Left lung (tissue), 4 donors: ENCODE measurements at regions not wholly inside any gene's neighbourhood (a gene's known extent, or its start where the extent isn't known, plus 50 kb on each side); places are given as distances from the start of the nearest gene placed in this dataset.

Experiments
- ATAC-seq: fragments of 200-7000 bp; cut with Tn5 transposase; one replicate; pipeline ENCODE4 v1.9.1; 2020; ENCODE audit warnings: moderate library complexity
- DNase-seq, 4 donors: peaks; one replicate each; pipeline ENCODE4 v3.0.0-alpha.2; 2013 to 2020
- H3K27ac ChIP-seq, 2 donors: fragments of 200-600 bp; sonication (generic) in 1 of 2; one replicate each; pipeline versions ENCODE4 v1.5.0 to v1.8.0; 2020 to 2021
- H3K27me3 ChIP-seq, 2 donors: fragments of 200-600 bp; sonication (generic) in 1 of 2; one replicate each; pipeline versions ENCODE4 v1.5.0 to v1.8.0; 2020 to 2021
- H3K36me3 ChIP-seq, 2 donors: fragments of 200-600 bp; sonication (generic) in 1 of 2; one replicate each; pipeline versions ENCODE4 v1.5.0 to v1.8.0; 2020 to 2021
- H3K4me1 ChIP-seq, 2 donors: fragments of 200-600 bp; one replicate each; pipeline ENCODE4 v1.8.0; 2021
- H3K4me3 ChIP-seq, 2 donors: fragments of 200-600 bp; sonication (generic) in 1 of 2; one replicate each; pipeline versions ENCODE4 v1.5.0 to v1.8.0; 2020 to 2021; ENCODE audit warnings: mild to moderate bottlenecking in 1 of 2
- H3K9me3 ChIP-seq, 2 donors: fragments of 200-600 bp; sonication (generic) in 1 of 2; one replicate each; pipeline versions ENCODE4 v1.5.0 to v1.8.0; 2020 to 2021
- intact Hi-C, 2 donors: fragments of 100-400 bp; cut with DNase I; formaldehyde crosslinking; loops; one replicate each; pipeline versions ENCODE4 v1.11.2 to v1.14.2; 2022
- TF ChIP-seq, protein P1 (sequence below), 2 donors: fragments of 200-600 bp; sonication (generic) in 1 of 2; IDR thresholded peaks; one replicate each; pipeline versions ENCODE4 v1.5.0 to v1.8.0; 2021; ENCODE audit warnings: antibody characterized with exemption in 2 of 2
- donor health status: DM: no; HTN: yes; CAD: no.
- donor health status: DM: no; HTN: no; CAD: no.

DNA sequence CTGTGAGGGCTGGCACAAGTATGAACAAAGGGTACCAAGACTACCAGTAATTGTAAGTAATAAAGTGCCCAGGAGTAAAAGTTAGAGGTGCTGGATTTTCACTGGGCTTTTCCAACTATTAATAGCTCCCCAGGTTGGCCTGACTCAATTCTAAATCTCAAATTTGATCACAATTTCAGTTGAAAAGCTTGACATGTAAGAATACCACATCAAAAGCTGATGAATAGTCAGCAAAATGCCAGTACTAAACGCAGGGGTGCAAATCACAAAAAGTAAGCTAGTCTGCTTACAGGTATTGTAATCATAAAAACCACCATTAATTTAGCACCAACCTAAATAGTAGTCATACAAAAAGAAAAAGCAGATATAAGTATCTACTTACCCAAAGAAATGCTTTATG lies 917.5 kb downstream of the NLGN4Y start:
- intact Hi-C loops: no loop called here
- Histone ChIP-seq H3K27ac (no peak overlapping the region), H3K27me3 (no peaks in the 10 kb centered on the region), H3K9me3 (no peaks in the 10 kb centered on the region), H3K4me3 (no peak overlapping the region), H3K36me3 (no peaks in the 10 kb centered on the region), H3K4me1 (no peaks in the 10 kb centered on the region)
- TF ChIP-seq, protein P1, sequence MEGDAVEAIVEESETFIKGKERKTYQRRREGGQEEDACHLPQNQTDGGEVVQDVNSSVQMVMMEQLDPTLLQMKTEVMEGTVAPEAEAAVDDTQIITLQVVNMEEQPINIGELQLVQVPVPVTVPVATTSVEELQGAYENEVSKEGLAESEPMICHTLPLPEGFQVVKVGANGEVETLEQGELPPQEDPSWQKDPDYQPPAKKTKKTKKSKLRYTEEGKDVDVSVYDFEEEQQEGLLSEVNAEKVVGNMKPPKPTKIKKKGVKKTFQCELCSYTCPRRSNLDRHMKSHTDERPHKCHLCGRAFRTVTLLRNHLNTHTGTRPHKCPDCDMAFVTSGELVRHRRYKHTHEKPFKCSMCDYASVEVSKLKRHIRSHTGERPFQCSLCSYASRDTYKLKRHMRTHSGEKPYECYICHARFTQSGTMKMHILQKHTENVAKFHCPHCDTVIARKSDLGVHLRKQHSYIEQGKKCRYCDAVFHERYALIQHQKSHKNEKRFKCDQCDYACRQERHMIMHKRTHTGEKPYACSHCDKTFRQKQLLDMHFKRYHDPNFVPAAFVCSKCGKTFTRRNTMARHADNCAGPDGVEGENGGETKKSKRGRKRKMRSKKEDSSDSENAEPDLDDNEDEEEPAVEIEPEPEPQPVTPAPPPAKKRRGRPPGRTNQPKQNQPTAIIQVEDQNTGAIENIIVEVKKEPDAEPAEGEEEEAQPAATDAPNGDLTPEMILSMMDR (IDR thresholded peaks at IDR 0.05): no peak
- DNase-seq (no peak), ATAC-seq (no peak)

DNA sequence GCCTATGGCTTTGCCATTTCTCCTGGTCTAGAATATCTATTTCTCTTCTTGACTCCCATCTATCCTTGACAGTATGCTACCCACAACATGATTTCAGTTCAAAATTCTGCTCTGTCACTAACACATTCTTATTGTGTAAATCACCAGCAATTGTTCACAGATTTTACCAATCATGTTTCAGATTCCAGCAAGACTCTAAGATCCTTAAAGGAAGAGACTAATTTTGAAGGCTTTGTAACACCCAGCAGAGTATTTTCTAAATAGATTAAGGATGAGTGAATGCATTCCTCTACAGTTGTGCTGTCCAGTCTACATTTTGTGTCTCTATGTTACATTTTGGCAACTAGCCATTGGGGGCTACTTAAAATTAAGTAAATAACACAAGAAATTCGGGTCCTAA lies 921.5 kb downstream of the NLGN4Y start:
- no peaks in the 10 kb centered on the region for H3K9me3 ChIP-seq
- TF ChIP-seq, protein P1 (IDR thresholded peaks at IDR 0.05): no peak
- intact Hi-C loops: no loop called here
- ATAC-seq (no peak), DNase-seq (no peak)
- H3K27me3 ChIP-seq: no peaks in the 10 kb centered on the region
- H3K4me3 ChIP-seq: no peak overlapping the region
- H3K36me3 ChIP-seq: no peaks in the 10 kb centered on the region
- no peaks in the 10 kb centered on the region for H3K4me1 ChIP-seq
- no peak overlapping the region for H3K27ac ChIP-seq

DNA sequence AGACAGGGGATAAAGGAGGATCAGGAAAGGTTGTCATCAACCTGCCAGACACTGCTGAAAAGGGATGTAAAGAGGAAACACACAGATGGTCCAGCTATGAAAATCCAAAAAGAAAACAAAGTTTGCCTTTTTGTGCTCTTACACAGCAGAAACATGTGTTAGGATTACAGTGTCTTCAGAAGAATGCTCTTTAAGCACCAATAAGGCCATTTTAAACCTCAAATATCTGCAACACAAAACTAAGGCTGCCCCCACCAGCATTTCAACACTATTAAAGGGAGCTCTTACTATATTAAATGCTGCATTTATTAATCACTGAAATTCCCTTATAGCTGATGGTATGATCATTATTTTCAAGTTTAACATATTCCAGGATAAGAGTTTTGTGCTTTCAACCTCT lies 922.5 kb downstream of the NLGN4Y start:
- no peak for ATAC-seq
- Histone ChIP-seq H3K4me1 (no peaks in the 10 kb centered on the region), H3K36me3 (no peaks in the 10 kb centered on the region), H3K9me3 (no peaks in the 10 kb centered on the region), H3K27ac (no peak overlapping the region), H3K27me3 (no peaks in the 10 kb centered on the region), H3K4me3 (no peak overlapping the region)
- intact Hi-C loops: no loop called here
- TF ChIP-seq, protein P1 (IDR thresholded peaks at IDR 0.05): no peak
- DNase-seq: no peak

DNA sequence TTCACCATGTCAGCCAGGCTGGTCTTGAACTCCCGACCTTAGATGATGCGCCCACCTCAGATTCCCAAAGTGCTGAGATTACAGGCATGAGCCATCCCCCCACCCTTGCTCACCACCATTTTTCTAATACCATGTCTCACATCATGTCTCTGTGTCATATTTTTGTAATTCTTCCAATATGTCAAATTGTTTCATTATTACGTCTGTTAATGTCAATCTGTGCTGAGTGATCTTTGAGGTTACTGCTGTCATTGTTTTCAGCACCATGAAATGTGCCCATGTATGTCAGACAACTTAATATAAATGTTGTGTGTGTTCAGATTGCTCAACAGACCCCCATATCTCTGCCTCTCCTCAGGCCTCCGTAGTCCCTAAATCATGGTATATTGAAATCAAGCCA lies 923.6 kb downstream of the NLGN4Y start:
- no peaks in the 10 kb centered on the region for H3K4me1 ChIP-seq
- TF ChIP-seq, protein P1 (IDR thresholded peaks at IDR 0.05): no peak
- no peaks in the 10 kb centered on the region for H3K27me3 ChIP-seq
- DNase-seq (no peak), ATAC-seq (no peak)
- H3K4me3 ChIP-seq: no peak overlapping the region
- no peaks in the 10 kb centered on the region for H3K36me3 ChIP-seq
- H3K27ac ChIP-seq: no peak overlapping the region
- no peaks in the 10 kb centered on the region for H3K9me3 ChIP-seq
- intact Hi-C loops: no loop called here

DNA sequence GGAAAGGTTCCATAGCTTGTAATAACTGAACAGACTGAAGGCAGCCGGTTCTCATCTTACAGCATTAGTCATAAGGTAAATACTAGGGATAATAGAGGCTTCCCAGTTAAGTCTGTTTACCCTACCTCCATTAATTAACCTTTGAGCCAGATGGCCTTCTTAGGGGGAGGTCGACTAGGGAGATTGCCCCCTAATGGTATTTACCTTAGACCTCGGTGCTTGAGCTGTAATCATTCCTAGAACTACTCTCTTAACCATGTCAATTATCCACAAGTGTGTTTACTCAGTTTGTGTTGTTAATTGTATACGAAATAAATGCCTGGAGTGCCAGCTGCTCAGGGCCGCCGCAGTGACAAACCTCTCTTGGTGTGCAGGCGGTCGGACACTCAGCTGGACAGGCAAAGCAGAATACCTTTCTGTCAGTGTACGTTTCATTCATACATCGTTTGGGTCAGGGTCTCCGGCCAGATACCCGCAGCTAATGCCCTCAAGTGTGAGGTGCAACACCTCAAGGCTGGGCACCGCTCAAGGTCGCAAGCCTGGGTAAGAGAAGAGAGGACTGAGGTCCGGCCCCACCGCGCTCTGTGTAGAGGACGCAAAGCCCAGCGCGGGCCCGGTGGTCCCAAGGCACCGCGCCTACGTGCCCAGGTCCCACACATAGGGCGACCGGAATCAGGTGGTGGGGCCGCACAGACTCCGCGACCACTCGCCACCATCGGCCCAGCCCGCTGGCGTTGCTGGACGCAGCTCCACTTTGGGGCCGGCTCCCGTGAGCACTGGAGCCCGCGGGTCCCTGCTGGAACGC lies 931.0 kb downstream of the NLGN4Y start:
- Histone ChIP-seq H3K4me1 (no peaks in the 10 kb centered on the region), H3K9me3 (no peaks in the 10 kb centered on the region), H3K27me3 (peaks cover 0 to 8% of the 10 kb centered on the region in 2 donors), H3K27ac (no peak overlapping the region), H3K4me3 (peak overlapping the region in 1 of 2 donors; percentile 22), H3K36me3 (no peaks in the 10 kb centered on the region)
- intact Hi-C loops: no loop called here
- no peak for ATAC-seq
- no peak for DNase-seq
- TF ChIP-seq, protein P1 (IDR thresholded peaks at IDR 0.05): no peak
